ENCODE measurements at regions not wholly inside any gene's neighbourhood (a gene's known extent, or its start where the extent isn't known, plus 50 kb on each side); places are given as distances from the start of the nearest gene placed in this dataset.
"Not testable (repeated sequence)": the region's sequence is repeated elsewhere in the genome, so short reads cannot be mapped to it uniquely, and the experiment has no call there.

GRCh38 chr21:7826174-7826573 is 2695.2 kb upstream of the TPTE start:
- TF ChIP-seq, protein P1, sequence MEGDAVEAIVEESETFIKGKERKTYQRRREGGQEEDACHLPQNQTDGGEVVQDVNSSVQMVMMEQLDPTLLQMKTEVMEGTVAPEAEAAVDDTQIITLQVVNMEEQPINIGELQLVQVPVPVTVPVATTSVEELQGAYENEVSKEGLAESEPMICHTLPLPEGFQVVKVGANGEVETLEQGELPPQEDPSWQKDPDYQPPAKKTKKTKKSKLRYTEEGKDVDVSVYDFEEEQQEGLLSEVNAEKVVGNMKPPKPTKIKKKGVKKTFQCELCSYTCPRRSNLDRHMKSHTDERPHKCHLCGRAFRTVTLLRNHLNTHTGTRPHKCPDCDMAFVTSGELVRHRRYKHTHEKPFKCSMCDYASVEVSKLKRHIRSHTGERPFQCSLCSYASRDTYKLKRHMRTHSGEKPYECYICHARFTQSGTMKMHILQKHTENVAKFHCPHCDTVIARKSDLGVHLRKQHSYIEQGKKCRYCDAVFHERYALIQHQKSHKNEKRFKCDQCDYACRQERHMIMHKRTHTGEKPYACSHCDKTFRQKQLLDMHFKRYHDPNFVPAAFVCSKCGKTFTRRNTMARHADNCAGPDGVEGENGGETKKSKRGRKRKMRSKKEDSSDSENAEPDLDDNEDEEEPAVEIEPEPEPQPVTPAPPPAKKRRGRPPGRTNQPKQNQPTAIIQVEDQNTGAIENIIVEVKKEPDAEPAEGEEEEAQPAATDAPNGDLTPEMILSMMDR (IDR thresholded peaks at IDR 0.05) = not testable (repeated sequence)
- TF ChIP-seq POLR2A (IDR thresholded peaks at IDR 0.05) = not testable (repeated sequence)
